ENCODE measurements at regions not wholly inside any gene's neighbourhood (a gene's known extent, or its start where the extent isn't known, plus 50 kb on each side); places are given as distances from the start of the nearest gene placed in this dataset.

- H3K36me3 ChIP-seq, result no peaks in the 10 kb centered on the region
- no peak for TF ChIP-seq POLR2AphosphoS5 (IDR thresholded peaks at IDR 0.05; ENCODE audit: insufficient read depth in 1 of 2, low read depth in 1 of 2)
- no peak for TF ChIP-seq POLR2A (IDR thresholded peaks at IDR 0.05)
- TF ChIP-seq CTCF (IDR thresholded peaks at IDR 0.05), result no peak
- H3K27me3 ChIP-seq, result no peaks in the 10 kb centered on the region
- no peak overlapping the region for H3K27ac ChIP-seq
- H3K9me3 ChIP-seq, result no peaks in the 10 kb centered on the region
- intact Hi-C loops (cut with DNase I), result no loop called here
- no peaks in the 10 kb centered on the region for H3K4me1 ChIP-seq
- DNase-seq (ENCODE audit: extremely low spot score in 2 of 2), result no peak
- H3K4me3 ChIP-seq, result no peak overlapping the region
Observed at GRCh38 chr1:213821175-213821942, 166.4 kb upstream of the PROX1 start.

- intact Hi-C loops (cut with DNase I), result no loop called here
- TF ChIP-seq POLR2AphosphoS5 (IDR thresholded peaks at IDR 0.05; ENCODE audit: insufficient read depth in 1 of 2, low read depth in 1 of 2), result no peak
- TF ChIP-seq CTCF (IDR thresholded peaks at IDR 0.05), result no peak
- TF ChIP-seq POLR2A (IDR thresholded peaks at IDR 0.05), result no peak
- no peaks in the 10 kb centered on the region for H3K4me1 ChIP-seq
Observed at GRCh38 chr1:213821943-213822334, 165.8 kb upstream of the PROX1 start.

DNA sequence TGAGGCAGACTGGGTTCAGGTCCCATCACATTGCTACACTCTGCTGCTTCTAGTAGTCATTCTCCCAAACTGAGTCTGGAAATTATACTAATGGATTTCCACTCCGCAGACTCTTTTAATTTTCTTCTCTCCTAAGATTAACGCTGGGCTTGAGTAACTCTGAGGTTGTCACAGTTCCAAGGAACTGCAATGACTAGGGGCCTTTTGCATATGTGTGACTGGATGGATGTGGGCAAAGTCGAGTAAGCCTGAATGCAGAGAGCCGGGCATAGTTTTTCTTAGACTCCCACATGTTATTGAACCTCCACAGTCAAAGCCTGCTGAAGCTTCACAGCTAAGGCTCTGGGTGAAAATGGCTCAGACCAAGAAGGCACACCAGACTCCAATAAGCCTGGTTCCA is 160.9 kb upstream of the PROX1 start:
- no peaks in the 10 kb centered on the region for H3K27me3 ChIP-seq
- H3K36me3 ChIP-seq, result no peaks in the 10 kb centered on the region
- no peak overlapping the region for H3K4me3 ChIP-seq
- no peak for DNase-seq (ENCODE audit: extremely low spot score in 2 of 2)
- H3K4me1 ChIP-seq, result no peaks in the 10 kb centered on the region
- no peak overlapping the region for H3K27ac ChIP-seq
- intact Hi-C loops (cut with DNase I), result no loop called here
- TF ChIP-seq POLR2AphosphoS5 (IDR thresholded peaks at IDR 0.05; ENCODE audit: insufficient read depth in 1 of 2, low read depth in 1 of 2) (no peak), CTCF (IDR thresholded peaks at IDR 0.05) (no peak), POLR2A (IDR thresholded peaks at IDR 0.05) (no peak)
- no peaks in the 10 kb centered on the region for H3K9me3 ChIP-seq

More at GRCh38 chr1:213821943-213822334, 165.8 kb upstream of the PROX1 start:
- no peaks in the 10 kb centered on the region for H3K9me3 ChIP-seq
- no peak overlapping the region for H3K27ac ChIP-seq
- H3K36me3 ChIP-seq, result no peaks in the 10 kb centered on the region
- H3K4me3 ChIP-seq, result no peak overlapping the region
- no peaks in the 10 kb centered on the region for H3K27me3 ChIP-seq
- no peak for DNase-seq (ENCODE audit: extremely low spot score in 2 of 2)

DNA sequence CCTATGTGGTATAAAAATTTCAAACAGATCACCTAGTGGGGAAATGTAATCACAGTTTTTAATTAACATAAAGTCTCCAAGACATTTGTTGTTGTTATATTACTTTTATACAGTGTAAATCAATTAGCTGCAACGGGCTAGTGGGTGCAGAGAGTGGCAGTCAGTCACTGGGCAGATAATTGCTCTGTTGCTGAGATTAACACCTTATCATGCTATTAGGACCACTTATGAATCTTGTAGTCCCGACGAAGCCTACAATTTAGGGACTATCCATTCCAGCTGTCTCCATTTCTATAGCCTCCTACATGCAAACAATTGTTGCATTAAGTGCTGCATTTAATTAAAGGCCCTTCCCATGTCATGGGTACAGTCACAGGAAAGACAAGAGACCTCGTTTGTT is 158.9 kb upstream of the PROX1 start:
- Histone ChIP-seq H3K36me3 (no peaks in the 10 kb centered on the region), H3K4me3 (no peak overlapping the region), H3K27me3 (no peaks in the 10 kb centered on the region), H3K4me1 (no peaks in the 10 kb centered on the region), H3K27ac (no peak overlapping the region), H3K9me3 (no peaks in the 10 kb centered on the region)
- no peak for DNase-seq (ENCODE audit: extremely low spot score in 2 of 2)
- intact Hi-C loops (cut with DNase I), result no loop called here
- no peak for TF ChIP-seq CTCF (IDR thresholded peaks at IDR 0.05)
- TF ChIP-seq POLR2AphosphoS5 (IDR thresholded peaks at IDR 0.05; ENCODE audit: insufficient read depth in 1 of 2, low read depth in 1 of 2), result no peak

DNA sequence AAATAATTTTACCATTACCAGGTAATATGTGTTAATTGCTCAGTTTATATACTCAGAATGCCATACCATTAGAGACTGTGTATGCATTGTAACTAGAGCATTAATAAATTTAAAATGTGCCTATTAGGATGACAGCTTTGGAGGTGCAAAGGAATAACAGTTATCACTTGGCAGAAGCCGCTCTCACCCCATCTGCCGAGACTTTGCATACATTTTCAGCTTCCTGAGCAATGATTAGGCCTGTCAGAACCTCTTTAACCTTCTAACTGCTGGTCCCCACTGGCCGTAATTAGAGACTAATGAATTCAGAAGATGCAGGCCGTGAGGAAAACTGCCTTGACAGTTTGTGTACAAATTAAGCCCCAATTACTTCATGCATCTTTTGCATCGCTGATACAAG is 158.0 kb upstream of the PROX1 start:
- H3K27ac ChIP-seq, result no peak overlapping the region
- no peak for DNase-seq (ENCODE audit: extremely low spot score in 2 of 2)
- H3K4me3 ChIP-seq, result no peak overlapping the region
- TF ChIP-seq CTCF (IDR thresholded peaks at IDR 0.05) (no peak), POLR2AphosphoS5 (IDR thresholded peaks at IDR 0.05; ENCODE audit: insufficient read depth in 1 of 2, low read depth in 1 of 2) (no peak), POLR2A (IDR thresholded peaks at IDR 0.05) (no peak)
- intact Hi-C loops (cut with DNase I), result no loop called here
- no peaks in the 10 kb centered on the region for H3K9me3 ChIP-seq
- H3K36me3 ChIP-seq, result no peaks in the 10 kb centered on the region
- H3K4me1 ChIP-seq, result no peaks in the 10 kb centered on the region
- no peaks in the 10 kb centered on the region for H3K27me3 ChIP-seq
